ENCODE measurements at regions not wholly inside any gene's neighbourhood (a gene's known extent, or its start where the extent isn't known, plus 50 kb on each side); places are given as distances from the start of the nearest gene placed in this dataset.

DNA sequence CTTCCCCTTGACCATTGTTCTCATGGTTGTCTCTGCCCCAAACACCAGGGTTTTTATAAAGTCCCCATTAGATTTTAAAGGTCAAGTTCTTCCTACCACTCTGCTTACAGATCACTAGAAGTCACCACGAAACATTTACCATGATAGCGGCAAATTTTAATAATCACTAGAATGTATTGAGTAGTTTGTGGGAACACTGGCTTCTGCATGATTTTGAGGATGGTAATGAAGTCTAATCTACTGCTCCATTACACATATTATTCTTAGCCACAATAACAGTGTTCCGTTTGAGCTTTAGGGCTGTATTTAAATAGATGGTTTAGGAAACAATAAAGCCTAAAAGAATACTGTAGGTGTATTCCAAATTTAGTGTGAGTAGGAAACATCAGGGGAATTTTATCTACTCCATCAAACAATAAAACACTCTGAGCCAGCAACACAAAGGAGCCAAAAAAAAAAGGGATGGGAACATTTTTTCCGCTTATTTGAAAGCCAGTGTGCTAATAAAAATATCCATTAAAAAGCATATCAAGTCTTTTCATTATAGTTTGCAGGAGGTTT, 49.7 kb downstream of the KLF12 start:
- no peak for DNase-seq (ENCODE audit: low read depth in 1 of 2, low spot score in 1 of 2)

DNA sequence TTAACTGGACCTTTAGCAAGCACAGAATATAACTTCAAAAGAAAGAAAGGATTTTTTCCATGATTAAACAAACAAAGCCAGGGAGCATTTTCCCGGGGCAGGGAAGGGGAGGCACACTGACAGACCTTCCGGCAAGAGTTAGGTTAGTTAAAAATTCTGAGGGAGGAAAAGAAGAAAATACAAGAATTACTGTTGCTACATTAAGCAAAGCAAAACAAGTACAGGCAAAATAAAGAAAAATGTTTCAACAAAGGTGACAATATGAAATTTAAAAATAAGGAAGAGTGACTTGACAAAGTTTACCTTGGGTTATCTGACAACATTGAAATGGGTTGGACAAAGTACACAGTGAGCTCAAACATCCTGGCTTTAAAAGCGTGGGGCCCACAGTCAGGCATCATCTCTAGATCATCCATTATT, 51.5 kb downstream of the KLF12 start:
- DNase-seq (ENCODE audit: low read depth in 1 of 2, low spot score in 1 of 2), result no peak

DNA sequence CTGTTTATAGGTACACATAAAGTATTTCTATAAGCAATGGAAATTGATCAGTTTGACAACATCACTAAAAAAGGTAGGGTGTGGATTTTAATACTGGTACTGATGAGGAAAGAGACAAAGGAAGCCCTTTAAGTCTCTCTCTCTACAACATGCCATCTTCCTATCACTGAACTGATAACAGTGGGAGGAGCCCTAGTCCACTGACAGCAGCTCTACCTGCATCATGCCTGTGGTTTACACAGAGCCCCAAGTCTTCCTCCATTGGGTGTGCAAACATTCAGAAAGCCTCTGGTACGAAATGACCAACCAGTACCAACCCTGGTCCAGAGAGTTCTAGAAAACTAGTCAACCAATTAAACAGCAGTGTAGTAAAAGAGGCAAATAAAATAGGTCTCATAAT, 53.4 kb downstream of the KLF12 start:
- DNase-seq (ENCODE audit: low read depth in 1 of 2, low spot score in 1 of 2), result no peak

DNA sequence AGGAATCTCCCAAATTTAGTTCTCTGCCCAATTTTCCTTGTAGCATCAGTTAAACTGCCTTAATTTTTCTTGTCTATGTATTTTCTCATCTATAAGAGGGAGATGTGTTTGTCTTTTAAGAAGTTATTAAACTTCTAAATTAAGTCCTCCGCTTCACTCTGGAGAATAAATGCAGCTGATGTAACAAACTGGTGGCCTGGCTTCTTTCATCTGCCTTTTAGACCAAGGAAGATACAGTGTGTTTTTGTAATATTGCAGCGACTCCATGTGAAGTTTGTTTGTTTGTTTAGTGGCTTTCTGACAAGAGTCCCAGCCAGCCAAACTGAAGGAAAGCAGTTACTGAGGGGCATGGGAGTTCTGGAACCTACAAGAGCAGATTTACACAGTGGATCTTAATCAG, 56.4 kb downstream of the KLF12 start:
- DNase-seq (ENCODE audit: low read depth in 1 of 2, low spot score in 1 of 2), result no peak

DNA sequence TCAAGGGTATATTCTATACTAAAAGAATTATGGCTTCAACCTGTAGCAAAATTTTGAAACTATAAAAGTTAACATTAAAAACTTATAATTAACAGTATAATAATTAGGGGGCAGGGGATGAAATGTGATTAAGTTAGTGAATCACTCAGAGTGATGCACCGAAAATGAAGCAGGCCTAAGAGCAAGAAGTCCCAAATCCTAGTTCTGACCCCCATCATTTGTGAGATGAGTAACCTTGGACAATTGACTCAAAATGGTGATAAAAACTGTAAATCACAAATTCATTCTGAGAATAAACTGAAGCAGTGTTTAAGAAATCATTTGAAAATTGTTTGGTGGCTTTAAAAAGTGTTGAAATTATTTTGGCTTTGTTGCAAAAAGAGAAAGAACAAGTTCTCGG, 56.8 kb downstream of the KLF12 start:
- DNase-seq (ENCODE audit: low read depth in 1 of 2, low spot score in 1 of 2), result no peak

DNA sequence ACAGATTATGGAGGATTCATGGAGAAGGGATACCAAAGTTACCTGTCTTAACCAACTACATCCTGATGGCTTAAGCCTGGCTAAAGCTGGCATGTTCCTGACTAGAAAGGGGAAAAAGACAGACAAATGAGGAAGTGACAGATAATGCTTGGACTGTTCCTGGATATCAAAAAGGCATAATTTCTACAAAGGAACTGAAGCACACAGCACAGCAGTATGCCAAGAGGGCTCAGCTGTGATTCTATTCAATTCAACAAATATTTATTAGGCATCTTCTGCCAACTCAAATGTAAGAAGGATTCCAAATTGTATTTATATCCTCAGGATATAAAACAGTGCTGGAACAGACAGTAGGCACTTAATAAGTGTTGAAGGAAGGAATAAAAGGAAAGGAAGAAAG, 59.5 kb downstream of the KLF12 start:
- no peak for DNase-seq (ENCODE audit: low read depth in 1 of 2, low spot score in 1 of 2)

DNA sequence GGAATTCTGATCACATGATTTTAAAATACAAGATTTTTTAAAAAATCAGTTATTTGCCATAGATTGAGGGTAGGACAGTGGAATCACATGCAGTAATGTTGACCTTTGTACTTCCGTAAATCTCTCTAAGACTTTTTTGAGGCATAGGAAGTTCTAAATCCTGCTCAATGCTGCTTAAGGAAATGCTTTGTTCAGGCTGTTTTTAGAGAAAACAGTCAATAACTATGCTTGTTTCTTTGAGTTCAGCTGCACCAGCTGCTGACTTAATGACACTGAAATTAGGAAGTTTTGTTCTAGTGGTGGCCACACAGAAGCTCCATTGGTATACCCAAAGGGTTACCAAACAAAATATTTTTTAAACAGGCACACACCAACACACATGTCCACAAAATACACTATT, 60.9 kb downstream of the KLF12 start:
- DNase-seq (ENCODE audit: low read depth in 1 of 2, low spot score in 1 of 2), result no peak

DNA sequence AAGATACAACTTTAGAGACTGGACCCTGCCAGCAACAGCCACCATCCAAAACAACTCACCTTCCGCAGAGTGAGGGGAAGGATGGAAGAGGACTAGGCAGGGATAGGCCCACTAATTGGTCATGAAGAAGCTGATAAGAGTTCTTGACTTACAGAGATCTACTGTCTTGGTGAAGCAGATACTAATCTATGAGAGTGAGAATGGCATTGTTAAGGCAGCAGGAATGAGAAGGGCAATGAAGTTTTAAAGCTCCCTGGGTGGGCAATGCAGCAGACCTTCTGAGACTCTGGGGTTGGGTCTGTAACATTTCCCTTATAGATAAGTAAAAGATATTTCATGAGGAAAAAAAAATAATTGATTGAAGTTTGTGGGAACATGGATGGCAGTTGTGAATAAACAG, 63.7 kb downstream of the KLF12 start:
- no peak for DNase-seq (ENCODE audit: low read depth in 1 of 2, low spot score in 1 of 2)

DNA sequence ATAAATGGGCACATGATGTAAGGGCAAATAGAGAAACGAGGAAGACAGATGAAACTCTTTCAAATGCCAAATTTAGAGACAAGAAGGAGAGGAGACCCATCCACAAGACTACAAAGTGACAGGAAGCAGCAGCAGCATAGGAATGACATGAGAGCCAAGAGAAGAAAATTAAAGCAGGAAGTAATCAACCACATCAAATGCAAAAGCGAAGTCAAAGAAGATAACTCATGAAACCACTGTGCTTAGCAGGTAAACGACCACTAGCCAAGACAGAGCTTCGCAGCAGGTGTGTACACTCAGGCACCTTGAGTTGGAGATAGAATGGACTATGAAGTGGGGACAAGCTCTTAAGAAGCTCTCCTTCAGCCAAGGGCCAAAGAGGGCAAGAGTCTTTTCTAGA, 64.1 kb downstream of the KLF12 start:
- DNase-seq (ENCODE audit: low read depth in 1 of 2, low spot score in 1 of 2), result no peak

DNA sequence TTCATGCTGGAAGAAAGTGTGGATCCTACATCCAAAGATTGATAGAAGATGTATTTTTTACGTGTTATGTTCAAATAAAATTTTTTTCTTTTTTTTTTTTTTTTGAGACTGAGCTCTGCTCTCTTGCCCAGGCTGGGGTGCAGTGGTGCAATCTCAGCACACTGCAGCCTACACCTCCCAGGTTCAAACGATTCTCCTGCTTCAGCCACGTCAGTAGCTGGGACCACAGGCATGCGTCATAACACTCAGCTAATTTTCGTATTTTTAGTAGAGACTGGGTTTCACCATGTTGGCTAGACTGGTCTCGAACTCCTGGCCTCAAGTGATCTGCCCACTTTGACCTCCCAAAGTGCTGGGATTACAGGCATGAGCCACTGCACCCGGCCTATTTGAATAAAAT, 65.7 kb downstream of the KLF12 start:
- no peak for DNase-seq (ENCODE audit: low read depth in 1 of 2, low spot score in 1 of 2)

DNA sequence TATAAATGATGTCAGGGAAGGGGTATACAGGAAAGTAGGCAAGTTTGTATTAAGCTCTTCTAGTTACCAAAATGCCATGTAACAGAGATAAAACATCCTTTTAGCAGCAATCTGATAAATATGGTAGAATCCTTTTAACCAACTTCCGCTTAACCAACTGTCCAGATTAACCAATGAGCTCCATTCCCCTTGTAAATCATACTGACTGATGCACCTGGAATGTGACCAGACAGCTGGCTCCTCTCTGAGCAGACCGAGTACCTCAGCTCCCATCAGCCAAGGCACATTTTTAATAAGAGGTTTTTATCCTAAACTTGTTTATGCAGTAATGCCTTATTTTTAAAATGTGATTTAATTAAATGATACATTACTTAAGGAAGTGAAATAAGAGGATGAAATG, 66.4 kb downstream of the KLF12 start:
- DNase-seq (ENCODE audit: low read depth in 1 of 2, low spot score in 1 of 2), result no peak

DNA sequence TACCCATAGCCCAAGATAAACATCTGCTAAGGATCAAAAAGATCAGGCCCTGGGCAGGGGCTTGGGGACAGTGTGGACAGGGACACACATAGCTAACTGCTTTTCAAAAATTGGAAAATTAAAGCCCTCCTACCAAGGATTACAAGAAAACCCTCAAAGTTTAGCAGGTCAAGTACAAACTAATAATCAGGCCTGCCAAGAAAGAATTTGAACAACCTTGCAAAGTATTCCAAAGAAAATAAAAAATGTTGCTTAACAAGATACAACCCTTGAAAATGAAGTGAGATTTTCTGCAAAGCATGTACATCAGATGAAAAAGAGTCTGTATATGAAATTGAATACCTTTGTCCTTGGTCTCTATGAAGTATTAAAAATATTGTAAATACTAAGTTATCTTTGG, 67.3 kb downstream of the KLF12 start:
- DNase-seq (ENCODE audit: low read depth in 1 of 2, low spot score in 1 of 2), result no peak

DNA sequence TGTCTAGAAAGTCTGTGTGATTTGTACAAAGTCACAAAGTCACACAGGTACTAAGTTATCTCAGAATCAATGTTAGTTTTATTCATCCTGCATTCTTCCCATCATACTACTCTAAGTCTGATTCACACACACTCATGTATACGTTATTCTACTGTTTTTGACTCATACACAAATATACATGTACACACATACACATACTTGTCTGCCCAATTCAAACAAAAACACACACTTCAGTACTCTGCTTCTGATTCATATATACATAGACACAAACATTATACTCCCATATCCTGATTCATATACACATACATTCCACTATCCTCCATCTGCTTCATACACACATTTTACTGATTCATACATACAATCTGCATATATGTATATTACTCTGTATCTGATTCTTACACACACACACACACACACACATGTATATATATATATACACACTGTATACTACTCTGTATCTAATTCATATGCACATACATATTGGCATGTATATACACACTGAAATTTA, 69.3 kb downstream of the KLF12 start:
- DNase-seq (ENCODE audit: low read depth in 1 of 2, low spot score in 1 of 2), result no peak

DNA sequence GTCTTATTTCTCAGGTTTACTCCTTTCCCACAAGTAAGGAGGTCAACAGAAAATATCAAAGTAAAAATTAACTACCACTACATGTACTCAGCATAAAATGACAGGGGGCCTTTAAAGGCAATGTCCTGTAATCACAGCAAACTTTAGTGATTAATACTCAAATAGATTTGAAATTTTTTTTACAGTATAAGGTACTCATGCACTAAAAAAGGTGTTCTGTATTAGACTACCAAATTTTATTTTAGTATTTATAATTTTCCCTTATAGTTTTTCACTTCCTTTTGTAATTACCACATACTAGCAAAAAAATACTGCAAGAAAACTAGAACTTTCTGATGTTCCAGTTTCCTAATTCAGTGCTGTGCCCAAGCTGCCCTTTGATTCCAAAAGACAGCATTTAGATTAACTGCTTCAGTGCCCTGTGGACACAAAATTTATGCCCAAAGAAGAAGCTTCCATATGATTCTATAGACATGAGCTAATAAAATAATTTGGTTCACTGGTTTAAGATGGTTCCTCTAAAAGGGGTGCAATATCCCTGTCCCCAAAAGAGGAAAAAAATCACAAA, 70.6 kb downstream of the KLF12 start:
- no peak for DNase-seq (ENCODE audit: low read depth in 1 of 2, low spot score in 1 of 2)

DNA sequence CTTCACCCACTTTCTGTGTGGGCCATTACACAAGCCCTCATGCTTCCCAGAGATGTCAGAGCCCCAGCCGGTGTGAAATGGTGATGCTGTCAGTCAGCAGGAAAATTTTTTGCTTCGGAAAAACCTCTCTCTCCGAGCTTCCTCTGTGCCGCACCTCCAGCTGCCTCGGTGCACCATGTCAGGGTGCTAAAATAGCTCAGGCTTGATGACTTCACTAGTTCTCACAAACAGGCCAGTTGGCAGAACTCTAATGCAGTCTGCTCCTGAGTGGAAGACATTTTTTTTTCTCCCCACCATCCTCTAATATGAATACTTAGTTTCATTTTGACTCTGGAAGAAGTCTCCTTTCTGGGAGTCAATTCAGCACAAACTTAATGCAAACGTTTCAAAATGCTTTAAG, 71.3 kb downstream of the KLF12 start:
- no peak for DNase-seq (ENCODE audit: low read depth in 1 of 2, low spot score in 1 of 2)

DNA sequence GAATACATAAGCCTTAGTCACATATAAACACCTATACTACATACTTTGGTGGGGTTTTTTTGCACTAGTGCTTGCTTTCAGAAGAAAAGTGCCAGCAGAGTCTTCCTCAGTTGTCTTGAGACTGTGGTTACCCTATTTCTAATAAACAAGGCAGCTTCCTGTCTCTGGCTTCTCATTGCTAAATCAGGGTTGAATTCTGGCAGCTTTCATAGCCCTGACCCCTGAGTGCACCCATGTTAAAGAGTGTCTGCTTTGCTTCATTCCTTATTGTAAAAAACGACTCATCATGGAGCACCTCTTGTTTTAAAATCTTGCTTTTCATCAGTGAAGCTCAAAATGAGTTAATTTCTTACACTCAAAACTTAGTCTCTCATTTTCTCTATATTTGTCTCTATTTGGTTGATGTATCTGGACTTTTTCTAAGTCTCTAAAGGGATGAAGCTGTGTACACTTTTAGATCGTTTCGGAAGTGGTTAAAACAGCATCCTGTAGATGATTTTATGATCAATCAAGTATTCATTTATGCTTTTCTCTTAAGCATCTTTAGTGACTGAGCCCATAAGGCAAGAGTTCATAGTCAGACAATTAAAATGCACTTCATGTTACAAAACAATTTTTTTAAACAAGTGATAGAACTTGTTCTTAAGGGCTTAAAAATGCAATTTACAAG, 72.1 kb downstream of the KLF12 start:
- no peak for DNase-seq (ENCODE audit: low read depth in 1 of 2, low spot score in 1 of 2)

DNA sequence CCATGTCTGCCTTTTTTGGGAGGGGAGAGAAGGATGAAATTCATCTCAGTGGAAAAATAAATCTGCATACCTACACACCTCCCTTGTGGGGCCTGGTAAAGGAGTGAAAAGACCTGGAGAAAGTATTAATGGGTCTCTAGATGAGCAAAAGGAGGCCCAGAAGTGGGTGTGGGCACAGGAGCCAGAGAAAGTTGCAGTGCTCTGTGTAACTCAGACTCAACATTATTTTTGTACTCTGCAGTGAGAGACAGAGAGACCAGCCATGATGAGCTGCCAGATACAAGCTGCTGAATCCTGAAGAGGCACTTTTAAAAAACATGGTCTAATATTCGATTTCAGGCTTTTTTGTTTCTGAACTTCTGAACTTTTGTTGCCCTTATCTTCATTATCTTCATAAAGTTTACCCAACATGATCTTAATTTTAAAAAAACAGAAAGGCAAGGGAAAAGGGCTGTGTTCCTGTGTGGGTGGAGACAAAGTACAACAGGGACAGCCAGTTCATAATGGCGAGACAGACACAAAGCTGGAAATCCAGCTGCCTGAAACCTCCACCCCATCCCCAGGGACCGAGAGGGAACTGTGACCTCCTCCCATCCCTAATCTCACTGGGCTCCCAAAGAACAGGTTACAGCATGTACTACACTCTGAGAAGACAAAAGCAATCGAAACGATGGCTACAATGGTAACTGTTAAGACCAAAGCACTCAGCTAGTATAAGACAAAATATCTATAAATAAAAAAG, 77.2 kb downstream of the KLF12 start:
- no peak for DNase-seq (ENCODE audit: low read depth in 1 of 2, low spot score in 1 of 2)

DNA sequence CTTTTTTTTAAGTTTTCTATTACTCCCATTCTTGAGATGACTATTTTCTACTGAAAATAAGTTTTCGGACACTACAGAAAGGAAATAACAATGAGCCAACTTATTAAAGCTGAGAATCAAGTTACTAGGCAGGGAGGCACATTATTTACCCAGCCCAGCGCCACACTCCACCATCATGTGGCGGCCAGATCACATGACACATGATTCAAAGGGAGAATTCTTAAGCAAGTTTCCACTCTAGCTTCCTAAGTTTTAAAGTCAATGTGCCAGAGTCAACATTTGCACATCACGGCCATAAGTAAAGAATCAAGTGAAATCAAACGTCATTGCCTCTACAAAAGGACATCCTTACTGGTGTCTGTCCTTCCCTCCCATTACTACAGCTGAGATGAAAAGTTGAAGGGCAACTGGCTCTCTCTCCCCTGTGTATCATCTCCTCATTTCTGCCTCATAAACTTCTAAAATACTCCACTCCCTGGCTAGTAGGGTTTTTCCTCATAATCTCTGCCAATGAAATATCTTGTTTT, 81.7 kb downstream of the KLF12 start:
- no peak for DNase-seq (ENCODE audit: low read depth in 1 of 2, low spot score in 1 of 2)

DNA sequence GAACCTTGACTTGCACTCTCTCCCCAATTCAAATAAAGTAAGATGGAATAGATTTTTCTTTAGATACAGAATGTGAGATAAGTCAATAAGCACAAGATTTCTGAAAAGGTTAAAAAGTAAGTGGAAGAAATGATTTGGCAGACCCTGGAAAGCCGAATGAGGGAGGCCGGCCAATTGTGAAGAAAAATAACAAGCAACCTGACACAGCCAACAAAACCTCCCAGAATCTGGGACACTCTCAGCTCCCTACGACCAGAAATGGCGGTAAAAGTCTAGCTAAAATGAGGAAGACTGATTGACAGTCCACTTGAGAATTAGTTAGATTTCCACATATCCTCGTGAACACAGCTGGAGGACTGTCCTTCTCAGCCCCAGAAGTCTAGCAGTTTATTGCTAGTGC, 85.4 kb downstream of the KLF12 start:
- DNase-seq (ENCODE audit: low read depth in 1 of 2, low spot score in 1 of 2), result no peak

DNA sequence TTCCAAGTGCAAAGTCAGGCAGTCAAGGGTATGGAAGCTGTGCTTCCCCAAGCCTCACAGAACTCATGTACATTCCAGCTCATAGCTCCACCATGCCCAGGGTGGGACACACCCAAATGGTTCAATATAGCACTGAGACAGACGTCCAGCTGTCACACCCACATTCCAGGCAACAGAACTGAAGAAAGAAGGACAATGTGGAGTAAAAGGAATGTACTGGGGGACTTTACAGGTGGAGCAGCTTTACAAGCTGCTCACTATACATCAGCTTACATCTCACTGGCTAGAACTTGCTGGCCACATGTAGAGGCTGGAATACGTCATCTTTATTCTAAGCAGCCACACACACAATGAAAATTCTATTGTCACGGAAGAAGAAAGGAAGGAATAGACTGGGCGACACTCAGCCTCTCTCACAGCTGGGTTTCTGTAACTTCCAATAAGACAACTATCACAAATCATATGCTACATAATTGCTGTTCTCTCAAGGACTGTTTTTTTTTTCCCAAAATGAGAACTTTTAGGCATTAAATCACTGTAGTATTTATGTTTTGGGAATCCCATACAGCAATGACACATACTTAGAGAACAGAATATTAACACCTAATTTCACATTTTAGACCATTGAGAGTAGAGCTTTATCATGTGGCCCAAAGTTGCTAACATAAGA, 86.1 kb downstream of the KLF12 start:
- no peak for DNase-seq (ENCODE audit: low read depth in 1 of 2, low spot score in 1 of 2)

DNA sequence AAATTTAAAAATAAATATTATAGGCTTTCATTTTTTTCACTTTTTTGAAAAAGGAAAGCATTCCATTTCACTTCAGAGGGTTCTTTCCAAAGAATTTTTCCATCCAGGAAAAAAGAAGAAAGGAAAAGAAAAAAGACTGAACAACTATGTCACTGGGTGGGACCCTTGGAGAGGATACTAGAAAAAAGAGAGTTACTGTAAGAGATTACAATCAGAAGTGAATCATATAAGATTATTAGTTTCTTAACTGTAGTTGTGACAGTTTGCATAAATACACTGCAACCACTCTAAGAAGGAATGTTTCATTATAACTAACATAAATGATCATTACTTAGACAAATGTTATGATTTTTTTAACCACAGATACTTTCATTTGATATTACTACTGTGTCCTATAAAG, 87.8 kb downstream of the KLF12 start:
- DNase-seq (ENCODE audit: low read depth in 1 of 2, low spot score in 1 of 2), result no peak
